IMR-90 (cell line): ENCODE measurements at regions not wholly inside any gene's neighbourhood (a gene's known extent, or its start where the extent isn't known, plus 50 kb on each side); places are given as distances from the start of the nearest gene placed in this dataset.
A peak's percentile ranks its signal among the peaks of the same experiment; 100 is the strongest.

Experiments
- ATAC-seq: fragments of 200-7000 bp; cut with Tn5 transposase; 2 replicates; pipeline ENCODE4 v1.9.1; 2020; ENCODE audit warnings: low read depth, mild to moderate bottlenecking, moderate library complexity
- BruUV-seq: library from RNA; stranded (reverse); fragments of 400-500 nt; replicated peaks from 2 replicates; lab custom pipeline; 2021; lab: Mats Ljungman, UMichigan
- CTCF ChIA-PET: fragments of 300-600 bp; formaldehyde crosslinking; extraction: SDS; loops from one replicate; lab custom pipeline; 2021; ENCODE audit warnings: antibody characterized with exemption; lab: Yijun Ruan, JAX
- POLR2A ChIA-PET: fragments of 300-600 bp; sonication (Branson Sonifier 250); formaldehyde crosslinking; loops from one replicate; lab custom pipeline; 2022; ENCODE audit warnings: antibody characterized with exemption; ENCODE audit not compliant: unreplicated experiment; lab: Charles Lee
- DNase-seq: peaks from one replicate; pipeline ENCODE4 v3.0.0; 2013
- H2AFZ ChIP-seq: replicated peaks from 2 replicates; pipeline ENCODE3; 2013; ENCODE audit warnings: low read length, mild to moderate bottlenecking; ENCODE audit not compliant: poor library complexity
- H2AK5ac ChIP-seq: 2 replicates; pipeline ENCODE4 v1.6.1; 2013; ENCODE audit warnings: low read depth, low read length, inconsistent platforms
- H2AK9ac ChIP-seq: replicated peaks from 2 replicates; pipeline ENCODE3; 2013; ENCODE audit warnings: mild to moderate bottlenecking, low read depth, low read length, moderate library complexity; ENCODE audit not compliant: poor library complexity
- H2BK120ac ChIP-seq: 2 replicates; pipeline ENCODE4 v1.6.1; 2013; ENCODE audit warnings: low read depth, low read length, inconsistent platforms
- H2BK15ac ChIP-seq: 3 replicates; pipeline ENCODE4 v1.6.1; 2013; ENCODE audit warnings: low read depth, low read length, inconsistent platforms
- H2BK20ac ChIP-seq: 2 replicates; pipeline ENCODE4 v1.6.1; 2013; ENCODE audit warnings: low read depth, mild to moderate bottlenecking, inconsistent platforms, low read length, moderate library complexity
- H2BK5ac ChIP-seq: 2 replicates; pipeline ENCODE4 v1.6.1; 2013; ENCODE audit warnings: mild to moderate bottlenecking, low read depth, low read length, inconsistent platforms; ENCODE audit not compliant: poor library complexity, severe bottlenecking
- H3K14ac ChIP-seq: replicated peaks from 2 replicates; pipeline ENCODE4 v1.6.1; 2013; ENCODE audit warnings: low read depth, low read length, inconsistent platforms
- H3K18ac ChIP-seq: 2 replicates; pipeline ENCODE4 v1.6.1; 2013; ENCODE audit warnings: low read depth, low read length, control low read depth
- H3K23ac ChIP-seq: 2 replicates; pipeline ENCODE4 v1.6.1; 2013; ENCODE audit warnings: low read depth, low read length, inconsistent platforms
- H3K27ac ChIP-seq: 2 replicates; pipeline ENCODE4 v1.5.1; 2013; ENCODE audit warnings: mild to moderate bottlenecking, control low read depth, low read length; ENCODE audit not compliant: insufficient read depth
- H3K27me3 ChIP-seq: 2 replicates; pipeline ENCODE4 v1.6.1; 2013; ENCODE audit warnings: low read length; ENCODE audit not compliant: control insufficient read depth, insufficient read depth
- H3K36me3 ChIP-seq: 2 replicates; pipeline ENCODE4 v1.6.1; 2013; ENCODE audit warnings: low read length, mixed read lengths; ENCODE audit not compliant: control insufficient read depth, insufficient read depth
- H3K4ac ChIP-seq: 2 replicates; pipeline ENCODE4 v1.6.1; 2013; ENCODE audit warnings: low read depth, low read length, inconsistent platforms
- H3K4me1 ChIP-seq: 2 replicates; pipeline ENCODE4 v1.6.1; 2013; ENCODE audit warnings: low read length, mixed read lengths; ENCODE audit not compliant: control insufficient read depth, insufficient read depth
- H3K4me2 ChIP-seq: 2 replicates; pipeline ENCODE4 v1.6.1; 2013; ENCODE audit warnings: low read depth, mild to moderate bottlenecking, control low read depth, low read length, moderate library complexity
- H3K4me3 ChIP-seq: 2 replicates; pipeline ENCODE4 v1.5.1; 2013; ENCODE audit warnings: low read depth, mild to moderate bottlenecking, control low read depth, low read length, moderate library complexity; ENCODE audit not compliant: insufficient read depth
- H3K56ac ChIP-seq: 2 replicates; pipeline ENCODE4 v1.6.1; 2013; ENCODE audit warnings: low read length, inconsistent platforms; ENCODE audit not compliant: insufficient read depth; ENCODE audit errors: extremely low read depth
- H3K79me1 ChIP-seq, 2 experiments: 2 replicates each; pipeline ENCODE4 v1.6.1; 2013; ENCODE audit warnings: low read length in 2 of 2, inconsistent platforms in 1 of 2, low read depth in 1 of 2
- H3K9ac ChIP-seq: 2 replicates; pipeline ENCODE4 v1.6.1; 2013; ENCODE audit warnings: low read depth, low read length, control low read depth
- H3K9me1 ChIP-seq: 2 replicates; pipeline ENCODE4 v1.6.1; 2013; ENCODE audit warnings: low read length, inconsistent platforms; ENCODE audit not compliant: insufficient read depth
- H3K9me3 ChIP-seq: 2 replicates; pipeline ENCODE4 v1.6.1; 2013; ENCODE audit warnings: low read length; ENCODE audit not compliant: control insufficient read depth, insufficient read depth
- H4K20me1 ChIP-seq: 2 replicates; pipeline ENCODE4 v1.6.1; 2013; ENCODE audit warnings: low read length, inconsistent platforms; ENCODE audit not compliant: insufficient read depth
- H4K5ac ChIP-seq: 2 replicates; pipeline ENCODE4 v1.6.1; 2013; ENCODE audit warnings: mild to moderate bottlenecking, low read depth, low read length, control low read depth
- H4K8ac ChIP-seq, 2 experiments: 2 replicates each; pipeline ENCODE4 v1.6.1; 2013; ENCODE audit warnings: low read depth in 2 of 2, low read length in 2 of 2, control low read depth in 1 of 2, inconsistent platforms in 1 of 2
- H4K91ac ChIP-seq: 2 replicates; pipeline ENCODE4 v1.6.1; 2013; ENCODE audit warnings: low read depth, low read length, inconsistent platforms; ENCODE audit not compliant: insufficient read depth
- CHD1 ChIP-seq: IDR thresholded peaks from 2 replicates; pipeline ENCODE4 v1.6.1; 2012; ENCODE audit warnings: low read depth, low read length, improper control_type of control experiment
- CTCF ChIP-seq: conservative IDR thresholded peaks from 2 replicates; pipeline ENCODE4 v1.5.1; 2012; ENCODE audit warnings: mild to moderate bottlenecking, low read depth, low read length, improper control_type of control experiment
- FOS ChIP-seq: fragments of 150-350 bp; IDR thresholded peaks from 2 replicates; pipeline ENCODE4 v1.6.1; 2016; ENCODE audit warnings: low read depth, low read length
- MAZ ChIP-seq: IDR thresholded peaks from 2 replicates; pipeline ENCODE4 v1.6.1; 2012; ENCODE audit warnings: low read depth, mild to moderate bottlenecking, low read length, improper control_type of control experiment, moderate library complexity, borderline replicate concordance
- NFE2L2 ChIP-seq: fragments of 150-350 bp; IDR thresholded peaks from 2 replicates; pipeline ENCODE4 v1.6.1; 2016; ENCODE audit warnings: low read depth, mild to moderate bottlenecking, low read length
- POLR2A ChIP-seq: IDR thresholded peaks from 2 replicates; pipeline ENCODE4 v1.6.1; 2012; ENCODE audit warnings: mild to moderate bottlenecking, low read depth, low read length
- RAD21 ChIP-seq: IDR thresholded peaks from 2 replicates; pipeline ENCODE4 v1.6.1; 2012; ENCODE audit warnings: low read length, improper control_type of control experiment
- SMC3 ChIP-seq: fragments of 150-350 bp; IDR thresholded peaks from 2 replicates; pipeline ENCODE4 v1.6.1; 2016; ENCODE audit warnings: low read depth, mild to moderate bottlenecking, antibody characterized with exemption, low read length, moderate library complexity
- USF2 ChIP-seq: fragments of 150-350 bp; IDR thresholded peaks from 2 replicates; pipeline ENCODE4 v1.6.1; 2017; ENCODE audit warnings: mild to moderate bottlenecking, antibody characterized with exemption, low read length, low read depth
- WGBS, 2 experiments: methylation state at CpG; one replicate each; pipeline versions ENCODE4 v1.1.5 to v1.1.7; 2013; ENCODE audit warnings: missing lambda C conversion rate in 2 of 2; ENCODE audit not compliant: insufficient read length in 1 of 2; ENCODE audit errors: extremely low coverage in 2 of 2; 5-methylcytosine and 5-hydroxymethylcytosine counted together
- dilution Hi-C: fragments of 300-500 bp; cut with HindIII; formaldehyde crosslinking; loops from one replicate; pipeline ENCODE4 v1.14.3; 2018; ENCODE audit warnings: low sequenced_read_pairs; ENCODE audit not compliant: unreplicated experiment
- in situ Hi-C: fragments of 300-500 bp; cut with MboI; formaldehyde crosslinking; loops from 3 replicates; pipeline ENCODE4 v1.14.3; 2019; ENCODE audit warnings: low sequenced_read_pairs, inconsistent platforms, mixed read lengths
- intact Hi-C: fragments of 100-400 bp; cut with micrococcal nuclease; formaldehyde crosslinking; loops from 2 replicates; pipeline ENCODE4 v1.10.0; 2022

GRCh38 chr2:160581448-160581847 is 87.8 kb upstream of the RBMS1 start:
- Histone ChIP-seq H4K91ac (0 out of 2 replicates have a peak overlapping the region, but pooled peaks have one; percentile 2), H3K4me1 (peaks cover 18% of the 10 kb centered on the region), H3K4me2 (no peak overlapping the region), H3K14ac (no peak overlapping the region), H3K27ac (no peak overlapping the region), H3K4me3 (no peak overlapping the region), H2BK15ac (no peak overlapping the region), H2AK5ac (no peak overlapping the region; the same call in 1 of the 2 replicates), H3K4ac (0 out of 2 replicates have a peak overlapping the region, but pooled peaks have one; percentile 46), H3K23ac (no peak overlapping the region), H3K79me1 (peaks cover 0 to 3% of the 10 kb centered on the region in 2 experiments; a peak in 1 of 4 replicates), H2BK120ac (no peak overlapping the region), H2BK20ac (peak overlapping the region; percentile 34; the same call in 1 of the 2 replicates), H2AK9ac (no peak overlapping the region), H2AFZ (no peak overlapping the region), H3K18ac (no peak overlapping the region), H3K27me3 (no peaks in the 10 kb centered on the region), H3K36me3 (no peaks in the 10 kb centered on the region), H3K9me1 (peaks cover 20% of the 10 kb centered on the region), H3K56ac (no peak overlapping the region), H3K9ac (no peak overlapping the region), H4K20me1 (no peaks in the 10 kb centered on the region), H2BK5ac (no peak overlapping the region), H4K5ac (no peak overlapping the region), H3K9me3 (no peaks in the 10 kb centered on the region), H4K8ac (no peak overlapping the region)
- no TSS peak for BruUV-seq
- in situ Hi-C loops (no loop called here), dilution Hi-C loops (no loop called here), intact Hi-C loops (loop anchor here (5.0 to 10.0 kb wide), 3 partner anchors 154 to 391 kb away; no protein-coding TSS in a partner anchor)
- no CpG with 5 or more reads among the region's 5 CpGs for WGBS, 2 experiments
- ATAC-seq (no peak), DNase-seq (no peak)
- no peak for TF ChIP-seq CTCF
- no peak for TF ChIP-seq POLR2A
- TF ChIP-seq MAZ = no peak
- TF ChIP-seq NFE2L2 = no peak
- no peak for TF ChIP-seq FOS
- TF ChIP-seq USF2 = no peak
- no peak for TF ChIP-seq CHD1
- TF ChIP-seq RAD21 = no peak
- no peak for TF ChIP-seq SMC3
- ChIA-PET POLR2A (no interaction called here), CTCF (interaction anchor here (0.5 to 1.1 kb wide), 4 partner anchors 18 to 472 kb away, joined by 3 read pairs; no protein-coding TSS in a partner anchor)
